Mesenchymal stem cell (in vitro differentiated cells and primary cell): ENCODE measurements at regions not wholly inside any gene's neighbourhood (a gene's known extent, or its start where the extent isn't known, plus 50 kb on each side); places are given as distances from the start of the nearest gene placed in this dataset.

Experiments
- DNase-seq: peaks from one replicate; pipeline ENCODE4 v3.0.0-alpha.2; 2013
- H2AFZ ChIP-seq: one replicate; pipeline ENCODE4 v1.6.1; 2013; ENCODE audit warnings: low read depth, mild to moderate bottlenecking, control low read depth, inconsistent platforms, low read length, moderate library complexity
- H2AK5ac ChIP-seq: 2 replicates; pipeline ENCODE4 v1.6.1; 2013; ENCODE audit warnings: low read length, moderate library complexity, mild to moderate bottlenecking, inconsistent platforms; ENCODE audit not compliant: severe bottlenecking
- H2BK120ac ChIP-seq: one replicate; pipeline ENCODE4 v1.6.1; 2013; ENCODE audit warnings: low read depth, mild to moderate bottlenecking, inconsistent platforms, low read length, moderate library complexity
- H2BK12ac ChIP-seq, 2 experiments: one replicate each; pipeline ENCODE4 v1.6.1; 2013; ENCODE audit warnings: inconsistent platforms in 2 of 2, low read length in 2 of 2, mild to moderate bottlenecking in 2 of 2, moderate library complexity in 2 of 2, control low read depth in 1 of 2
- H2BK15ac ChIP-seq: one replicate; pipeline ENCODE4 v1.6.1; 2013; ENCODE audit warnings: mild to moderate bottlenecking, low read depth, inconsistent platforms; ENCODE audit not compliant: poor library complexity, severe bottlenecking
- H2BK5ac ChIP-seq: 2 replicates; pipeline ENCODE4 v1.6.1; 2013; ENCODE audit warnings: low read depth, mild to moderate bottlenecking, low read length, control low read depth, inconsistent platforms; ENCODE audit not compliant: poor library complexity, severe bottlenecking
- H3K14ac ChIP-seq, 2 experiments: one replicate each; pipeline ENCODE4 v1.6.1; 2013; ENCODE audit warnings: inconsistent platforms in 2 of 2, low read length in 2 of 2, control low read depth in 1 of 2, mild to moderate bottlenecking in 1 of 2, moderate library complexity in 1 of 2
- H3K18ac ChIP-seq, 2 experiments: one replicate each; pipeline ENCODE4 v1.6.1; 2013; ENCODE audit warnings: inconsistent platforms in 2 of 2, low read length in 2 of 2, control low read depth in 1 of 2, low read depth in 1 of 2, mild to moderate bottlenecking in 1 of 2
- H3K23ac ChIP-seq, 2 experiments: one replicate each; pipeline ENCODE4 v1.6.1; 2013; ENCODE audit warnings: inconsistent platforms in 2 of 2, low read length in 2 of 2, mild to moderate bottlenecking in 2 of 2, moderate library complexity in 2 of 2, control low read depth in 1 of 2
- H3K27ac ChIP-seq: 2 replicates; pipeline ENCODE4 v1.5.1; 2013; ENCODE audit warnings: mild to moderate bottlenecking, moderate library complexity, low read length, control low read depth, inconsistent platforms; ENCODE audit not compliant: poor library complexity, severe bottlenecking
- H3K27me3 ChIP-seq, 2 experiments: 2 replicates each; pipeline versions ENCODE4 v1.6.1 to v1.7.0; 2013; ENCODE audit warnings: low read length in 2 of 2, mild to moderate bottlenecking in 2 of 2, moderate library complexity in 2 of 2, control low read depth in 1 of 2, inconsistent platforms in 1 of 2; ENCODE audit not compliant: control insufficient read depth in 1 of 2, insufficient read depth in 1 of 2
- H3K36me3 ChIP-seq, 2 experiments: 2 replicates each; pipeline versions ENCODE4 v1.6.1 to v1.7.0; 2013; ENCODE audit warnings: low read length in 2 of 2, control low read depth in 1 of 2, inconsistent platforms in 1 of 2, low read depth in 1 of 2, mild to moderate bottlenecking in 1 of 2; ENCODE audit not compliant: insufficient read depth in 2 of 2, control insufficient read depth in 1 of 2
- H3K4ac ChIP-seq, 2 experiments: one replicate each; pipeline ENCODE4 v1.6.1; 2013; ENCODE audit warnings: inconsistent platforms in 2 of 2, low read length in 2 of 2, mild to moderate bottlenecking in 2 of 2, moderate library complexity in 2 of 2, control low read depth in 1 of 2, low read depth in 1 of 2
- H3K4me1 ChIP-seq: 2 replicates; pipeline ENCODE4 v1.6.1; 2013; ENCODE audit warnings: low read depth, low read length, control low read depth; ENCODE audit not compliant: control insufficient read depth, insufficient read depth
- H3K4me2 ChIP-seq: 2 replicates; pipeline ENCODE4 v1.6.1; 2013; ENCODE audit warnings: low read length, mild to moderate bottlenecking, inconsistent platforms; ENCODE audit not compliant: poor library complexity, severe bottlenecking
- H3K4me3 ChIP-seq, 2 experiments: 2 replicates each; pipeline versions ENCODE4 v1.5.1 to v1.7.0; 2013; ENCODE audit warnings: low read length in 2 of 2, mild to moderate bottlenecking in 2 of 2, control low read depth in 1 of 2, low read depth in 1 of 2; ENCODE audit not compliant: insufficient read depth in 1 of 2
- H3K79me1 ChIP-seq: replicated peaks from 2 replicates; pipeline ENCODE4 v1.6.1; 2013; ENCODE audit warnings: mild to moderate bottlenecking, control low read depth, low read length, inconsistent platforms; ENCODE audit not compliant: poor library complexity, severe bottlenecking
- H3K9ac ChIP-seq: 2 replicates; pipeline ENCODE4 v1.7.0; 2013; ENCODE audit warnings: mild to moderate bottlenecking, low read length, moderate library complexity
- H3K9me3 ChIP-seq: 2 replicates; pipeline ENCODE4 v1.7.0; 2013; ENCODE audit warnings: mild to moderate bottlenecking, low read length; ENCODE audit not compliant: control insufficient read depth
- H4K8ac ChIP-seq: one replicate; pipeline ENCODE4 v1.6.1; 2013; ENCODE audit warnings: inconsistent platforms, mild to moderate bottlenecking, low read length, moderate library complexity
- H4K91ac ChIP-seq: one replicate; pipeline ENCODE4 v1.6.1; 2013; ENCODE audit warnings: mild to moderate bottlenecking, low read length, inconsistent platforms
- WGBS: methylation state at CpG from one replicate; pipeline ENCODE4 v1.1.7; 2013; ENCODE audit warnings: mixed read lengths; 5-methylcytosine and 5-hydroxymethylcytosine counted together

GRCh38 chr1:234920843-234921140 is 207.8 kb downstream of the TOMM20 start:
- WGBS = 73% methylated on average over 4 of the region's 4 CpGs

GRCh38 chr1:234920136-234920842 is 208.3 kb downstream of the TOMM20 start:
- no peak overlapping the region for H3K23ac ChIP-seq
- no peak overlapping the region for H2BK5ac ChIP-seq
- H2BK120ac ChIP-seq = peak overlapping the region; percentile 61
- peak overlapping the region in 1 of 2 experiments; percentile 53 for H3K14ac ChIP-seq
- H3K4me3 ChIP-seq = no peak overlapping the region
- H3K36me3 ChIP-seq = no peaks in the 10 kb centered on the region
- peak overlapping the region; percentile 79 to 88 for H2BK12ac ChIP-seq
- no peaks in the 10 kb centered on the region for H3K79me1 ChIP-seq
- H2AK5ac ChIP-seq = peak overlapping the region; percentile 23
- H3K4me2 ChIP-seq = no peak overlapping the region
- H3K18ac ChIP-seq = peak overlapping the region; percentile 65 to 74
- peak overlapping the region; percentile 52 for H4K91ac ChIP-seq
- no peak overlapping the region for H3K9ac ChIP-seq
- DNase-seq = no peak
- H3K4ac ChIP-seq = peak overlapping the region; percentile 35 to 47
- no peaks in the 10 kb centered on the region for H3K9me3 ChIP-seq
- no peaks in the 10 kb centered on the region for H3K27me3 ChIP-seq
- H2AFZ ChIP-seq = no peak overlapping the region
- H3K27ac ChIP-seq = no peak overlapping the region
- 93% methylated on average over 6 of the region's 8 CpGs for WGBS
- peaks cover 6% of the 10 kb centered on the region for H3K4me1 ChIP-seq
- no peak overlapping the region for H4K8ac ChIP-seq
- H2BK15ac ChIP-seq = peak overlapping the region; percentile 85

More at GRCh38 chr1:234920843-234921140, 207.8 kb downstream of the TOMM20 start:
- H2BK120ac ChIP-seq = no peak overlapping the region
- no peak overlapping the region for H2AFZ ChIP-seq
- H4K8ac ChIP-seq = no peak overlapping the region
- H3K4me1 ChIP-seq = peaks cover 6% of the 10 kb centered on the region
- H3K36me3 ChIP-seq = no peaks in the 10 kb centered on the region
- peak overlapping the region; percentile 23 to 79 for H2BK12ac ChIP-seq
- no peak overlapping the region for H4K91ac ChIP-seq
- no peak overlapping the region for H3K4me2 ChIP-seq
- no peaks in the 10 kb centered on the region for H3K27me3 ChIP-seq
- H2BK15ac ChIP-seq = peak overlapping the region; percentile 85
- H2AK5ac ChIP-seq = no peak overlapping the region
- no peak overlapping the region for H3K4me3 ChIP-seq
- no peak overlapping the region for H2BK5ac ChIP-seq
- H3K9me3 ChIP-seq = no peaks in the 10 kb centered on the region
- H3K27ac ChIP-seq = no peak overlapping the region
- peak overlapping the region; percentile 65 to 67 for H3K18ac ChIP-seq
- H3K79me1 ChIP-seq = no peaks in the 10 kb centered on the region
- no peak overlapping the region for H3K9ac ChIP-seq
- peak overlapping the region in 1 of 2 experiments; percentile 47 for H3K4ac ChIP-seq
- no peak for DNase-seq
- H3K23ac ChIP-seq = no peak overlapping the region
- H3K14ac ChIP-seq = no peak overlapping the region

GRCh38 chr1:234918961-234919761 is 209.5 kb downstream of the TOMM20 start:
- Histone ChIP-seq H2AK5ac (no peak overlapping the region), H4K8ac (peak overlapping the region; percentile 89), H3K9ac (peak overlapping the region; percentile 52), H3K23ac (no peak overlapping the region), H3K4ac (peak overlapping the region; percentile 42 to 76), H3K4me2 (no peak overlapping the region), H2BK120ac (peak overlapping the region; percentile 59), H2AFZ (no peak overlapping the region), H3K9me3 (no peaks in the 10 kb centered on the region), H3K27me3 (no peaks in the 10 kb centered on the region), H3K36me3 (no peaks in the 10 kb centered on the region), H4K91ac (peak overlapping the region; percentile 97), H2BK12ac (peak overlapping the region; percentile 32 to 69), H3K4me3 (no peak overlapping the region), H3K14ac (peak overlapping the region in 1 of 2 experiments; percentile 5), H3K27ac (no peak overlapping the region), H3K18ac (peak overlapping the region; percentile 81 to 85), H2BK15ac (peak overlapping the region; percentile 93), H2BK5ac (no peak overlapping the region), H3K79me1 (no peaks in the 10 kb centered on the region), H3K4me1 (peaks cover 4% of the 10 kb centered on the region)
- DNase-seq = no peak
- WGBS = 93% methylated on average over 14 of the region's 15 CpGs

- Histone ChIP-seq H3K27me3 (no peaks in the 10 kb centered on the region), H2BK5ac (no peak overlapping the region), H2AFZ (no peak overlapping the region), H3K9me3 (no peaks in the 10 kb centered on the region), H2BK120ac (peak overlapping the region; percentile 29), H2BK12ac (peak overlapping the region in 1 of 2 experiments; percentile 59), H3K18ac (peak overlapping the region; percentile 9 to 79), H3K4me2 (no peak overlapping the region), H4K91ac (peak overlapping the region; percentile 97), H2AK5ac (no peak overlapping the region), H3K27ac (no peak overlapping the region), H2BK15ac (no peak overlapping the region), H4K8ac (no peak overlapping the region), H3K23ac (no peak overlapping the region), H3K4me3 (no peak overlapping the region), H3K79me1 (no peaks in the 10 kb centered on the region), H3K9ac (no peak overlapping the region), H3K14ac (peak overlapping the region in 1 of 2 experiments; percentile 77), H3K36me3 (no peaks in the 10 kb centered on the region), H3K4ac (peak overlapping the region in 1 of 2 experiments; percentile 62), H3K4me1 (peaks cover 4% of the 10 kb centered on the region)
- WGBS = 63% methylated on average over 17 of the region's 17 CpGs
- no peak for DNase-seq
Observed at GRCh38 chr1:234918181-234918841, 210.3 kb downstream of the TOMM20 start.
